IPS-NIHi11 (cell line): ENCODE measurements at regions not wholly inside any gene's neighbourhood (a gene's known extent, or its start where the extent isn't known, plus 50 kb on each side); places are given as distances from the start of the nearest gene placed in this dataset.

Source experiments
- DNase-seq: peaks from one replicate; pipeline ENCODE4 v3.0.0; 2012; ENCODE audit warnings: mixed read lengths, low spot score

DNA sequence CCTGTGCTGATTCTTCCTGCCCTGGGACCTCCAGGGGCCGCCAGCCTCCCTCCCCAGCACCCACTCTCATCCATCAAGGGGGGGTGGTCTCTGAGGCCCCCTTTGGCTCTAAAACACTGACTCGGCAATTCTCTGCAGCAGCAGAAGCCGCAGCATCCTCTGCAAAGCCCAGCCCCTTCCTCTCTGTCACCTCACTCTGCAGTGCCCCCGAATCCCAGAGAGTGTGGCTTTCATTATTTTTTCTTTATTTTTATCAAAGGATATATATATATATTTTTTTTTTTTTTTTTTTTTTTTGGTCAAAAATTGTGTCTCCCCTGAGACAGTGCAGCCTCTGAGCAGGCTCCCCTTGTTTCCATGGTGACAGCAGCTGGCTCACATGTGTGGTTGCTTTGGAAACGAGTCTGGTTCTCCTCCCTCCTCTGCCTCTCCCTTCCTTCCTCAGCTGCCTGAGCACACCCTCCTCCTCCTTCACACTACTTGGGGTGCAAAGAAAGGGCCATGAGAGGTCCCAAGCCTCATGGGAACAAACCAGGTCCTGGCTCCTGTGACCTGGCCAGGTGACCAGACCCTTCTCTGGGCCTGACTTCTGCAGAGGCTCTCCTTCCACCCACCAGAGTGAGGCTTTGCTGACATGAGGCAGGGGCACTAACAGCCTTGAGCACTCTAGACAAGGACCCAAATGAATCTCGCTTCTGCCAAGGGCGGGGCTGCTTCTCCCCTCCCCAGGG is 100.5 kb downstream of the LRRC74A start:
- DNase-seq, result peak; percentile 73

DNA sequence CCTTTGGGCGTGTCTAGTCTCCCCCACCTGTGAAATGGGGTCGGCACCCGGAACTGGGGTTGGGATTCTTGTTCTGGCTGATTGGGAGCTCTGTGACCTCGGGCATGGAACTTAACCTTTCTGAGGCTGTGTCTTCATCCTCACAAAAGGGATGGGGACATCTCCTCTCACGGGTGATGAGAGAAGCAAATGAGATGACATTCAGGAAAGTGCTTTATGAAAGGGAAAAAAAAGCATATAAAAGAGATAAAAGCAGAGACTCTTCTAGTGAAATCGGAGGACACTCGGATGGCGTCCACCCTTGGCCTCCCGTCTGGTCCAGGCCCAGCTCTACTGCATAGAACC is 98.9 kb downstream of the LRRC74A start:
- DNase-seq, result no peak

DNA sequence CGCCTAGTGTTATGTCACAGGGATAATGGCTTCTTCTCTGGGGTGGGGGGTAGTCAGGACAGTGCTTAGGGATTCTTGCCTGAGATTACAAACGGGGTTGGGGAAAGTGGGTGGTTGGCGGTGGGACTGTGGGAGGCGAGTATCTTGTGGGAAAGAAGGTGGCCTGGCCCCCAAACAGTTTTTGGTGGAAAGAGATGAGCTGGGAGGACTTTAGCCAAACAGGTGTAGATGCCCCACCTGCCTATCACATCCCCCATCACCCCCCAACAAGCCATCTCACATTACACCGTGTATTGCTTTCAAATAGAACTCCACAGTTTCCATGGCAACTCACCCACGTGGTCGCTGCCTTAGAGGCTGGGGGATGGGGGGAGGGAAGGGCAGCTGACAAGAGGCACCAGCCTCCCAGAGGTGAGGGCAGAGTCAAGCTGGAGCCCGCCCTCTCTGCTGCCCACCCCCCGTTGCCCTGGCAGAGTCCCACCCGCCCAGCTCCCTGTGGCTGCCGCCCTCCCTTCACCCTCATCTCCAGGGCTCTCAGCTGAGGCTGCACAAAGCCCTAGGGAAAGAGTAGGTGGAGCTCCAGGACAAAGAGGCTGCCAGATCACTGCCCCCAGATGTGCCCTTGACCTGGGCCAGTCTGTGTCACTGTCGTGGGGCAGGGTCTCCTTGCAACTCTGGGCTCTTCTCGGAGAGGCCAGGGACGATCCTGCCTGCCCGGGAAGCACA is 98.3 kb downstream of the LRRC74A start:
- peak; percentile 84 for DNase-seq

DNA sequence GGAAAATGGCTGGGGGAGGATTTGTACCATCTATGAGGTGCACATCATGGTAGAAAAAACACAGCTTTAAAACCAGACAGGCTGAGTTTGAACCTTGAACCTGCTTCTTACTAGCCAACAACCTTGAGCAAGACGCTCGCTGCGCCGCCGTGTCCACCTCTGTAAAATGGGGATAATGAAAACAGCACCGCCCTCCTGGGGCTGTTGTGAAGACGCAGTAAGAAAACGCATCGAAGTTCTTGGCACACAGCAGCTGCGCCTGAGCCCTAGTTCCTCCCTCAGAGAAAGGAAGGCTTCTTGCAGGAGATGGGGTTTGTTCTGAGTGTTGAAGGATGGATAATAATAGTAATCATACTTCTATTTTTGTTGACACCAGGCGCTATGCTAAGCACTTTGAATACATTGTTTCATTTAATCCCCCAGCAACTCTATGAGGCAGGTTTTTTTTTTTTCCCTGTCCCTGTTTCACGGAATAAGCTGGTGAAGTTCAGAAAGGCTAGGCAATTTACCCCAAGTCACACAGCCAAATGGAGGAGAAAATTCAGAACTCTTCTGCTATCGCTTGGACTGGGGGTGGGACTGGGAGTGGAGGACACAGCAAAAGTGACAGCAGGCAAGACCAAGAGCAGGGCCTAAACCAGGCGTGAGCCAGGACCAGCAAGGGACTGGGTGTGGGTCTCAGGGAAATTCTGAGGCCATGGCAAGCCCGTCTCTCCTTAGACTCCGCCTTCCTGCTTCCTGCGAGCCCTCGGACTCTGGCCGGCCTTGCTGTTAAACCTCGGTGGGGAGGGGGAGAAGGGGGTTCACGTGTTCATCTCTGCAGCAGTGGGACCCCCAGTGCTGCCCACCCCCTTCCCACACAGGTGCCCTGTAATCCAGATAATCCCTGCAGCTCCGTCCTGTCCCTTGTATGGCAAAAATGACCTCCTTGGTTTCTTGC is 97.5 kb downstream of the LRRC74A start:
- DNase-seq, result peak; percentile 35

DNA sequence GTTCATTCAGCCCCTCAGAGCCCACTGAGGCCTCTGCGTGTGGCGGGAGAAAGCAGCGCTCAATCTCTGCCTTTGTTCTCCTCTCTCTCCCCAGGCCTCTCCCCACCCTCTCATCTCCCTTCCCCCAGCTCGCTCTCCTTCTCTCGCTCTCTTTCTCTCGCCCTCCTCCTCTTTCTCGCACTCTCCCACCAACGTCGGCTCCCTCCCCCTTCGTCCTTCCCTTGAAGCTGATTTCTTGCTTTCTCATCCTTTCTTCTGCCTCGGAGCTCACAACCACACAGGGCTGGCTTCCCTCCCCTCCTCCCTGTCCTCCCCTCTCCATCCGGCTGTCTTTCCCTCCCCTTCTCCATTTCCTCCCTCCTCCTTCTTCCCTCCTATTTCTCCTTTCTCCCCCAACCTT is 96.4 kb downstream of the LRRC74A start:
- DNase-seq, result no peak

DNA sequence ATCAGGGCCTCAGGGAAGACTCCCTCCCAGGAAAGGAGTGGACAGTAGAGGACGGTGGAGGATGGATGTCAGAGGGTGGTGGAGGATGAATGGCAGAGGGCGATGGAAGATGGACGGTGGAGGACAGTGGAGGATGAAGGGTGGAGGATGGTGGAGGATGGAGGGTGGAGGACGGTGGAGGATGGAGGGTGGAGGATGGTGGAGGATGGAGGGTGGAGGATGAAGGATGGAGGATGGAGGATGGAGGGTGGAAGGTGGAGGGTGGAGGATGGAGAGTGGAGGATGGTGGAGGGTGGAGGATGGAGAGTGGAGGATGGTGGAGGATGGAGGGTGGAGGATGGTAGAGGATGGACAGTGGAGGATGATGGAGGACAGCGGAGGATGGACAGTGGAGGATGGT is 95.9 kb downstream of the LRRC74A start:
- no peak for DNase-seq

DNA sequence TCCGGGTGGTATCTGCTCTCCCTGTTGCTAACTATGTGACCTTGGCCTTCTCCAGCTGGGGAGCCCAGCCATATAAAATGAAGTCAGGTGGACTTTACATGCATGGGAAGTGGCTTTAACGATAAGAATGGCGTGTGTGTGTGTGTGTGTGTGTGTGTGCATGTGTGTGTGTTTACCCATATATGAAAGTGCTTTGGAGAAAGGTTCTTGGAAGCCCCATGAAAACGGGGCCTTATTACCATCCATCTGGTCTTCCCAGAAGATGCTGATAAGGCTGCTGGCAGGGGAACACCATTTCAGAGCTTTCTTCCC is 94.8 kb downstream of the LRRC74A start:
- DNase-seq, result no peak

DNA sequence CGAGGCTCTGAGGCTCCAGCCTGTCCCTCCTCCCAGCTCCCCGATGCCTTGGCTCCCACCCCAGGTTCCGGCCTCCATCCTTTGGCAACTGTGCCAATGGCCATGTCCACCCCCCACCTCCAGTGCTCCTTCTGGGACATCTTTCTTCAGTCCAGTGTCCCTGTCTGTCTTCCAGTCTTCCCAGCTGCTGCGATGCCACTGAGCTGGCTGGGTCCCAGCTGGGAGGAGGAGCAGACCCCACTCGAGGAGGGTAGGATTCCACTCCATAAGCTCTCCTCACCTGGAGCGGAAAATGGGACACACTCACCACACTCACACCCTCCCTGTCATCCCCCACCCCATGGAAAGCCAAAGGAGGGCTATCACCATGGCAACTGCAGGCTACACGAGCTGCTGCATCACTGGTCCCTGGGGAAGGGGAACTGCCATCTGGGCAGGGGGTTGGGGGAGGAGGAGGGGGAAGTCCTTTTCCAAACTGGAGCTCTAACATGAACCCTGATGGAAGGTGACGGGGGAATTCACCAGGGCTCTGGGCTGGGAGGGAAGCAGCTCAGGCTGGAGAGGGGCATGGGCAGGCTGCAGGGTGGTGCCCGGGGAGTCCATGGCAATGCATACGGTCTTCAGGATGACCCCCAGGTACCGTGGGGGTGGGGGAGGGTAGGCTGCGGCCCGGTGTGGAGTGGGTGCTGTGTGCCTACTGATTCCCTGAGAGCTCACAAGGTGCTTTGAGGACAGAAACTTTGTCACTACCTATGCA is 94.3 kb downstream of the LRRC74A start:
- peak; percentile 39 for DNase-seq

DNA sequence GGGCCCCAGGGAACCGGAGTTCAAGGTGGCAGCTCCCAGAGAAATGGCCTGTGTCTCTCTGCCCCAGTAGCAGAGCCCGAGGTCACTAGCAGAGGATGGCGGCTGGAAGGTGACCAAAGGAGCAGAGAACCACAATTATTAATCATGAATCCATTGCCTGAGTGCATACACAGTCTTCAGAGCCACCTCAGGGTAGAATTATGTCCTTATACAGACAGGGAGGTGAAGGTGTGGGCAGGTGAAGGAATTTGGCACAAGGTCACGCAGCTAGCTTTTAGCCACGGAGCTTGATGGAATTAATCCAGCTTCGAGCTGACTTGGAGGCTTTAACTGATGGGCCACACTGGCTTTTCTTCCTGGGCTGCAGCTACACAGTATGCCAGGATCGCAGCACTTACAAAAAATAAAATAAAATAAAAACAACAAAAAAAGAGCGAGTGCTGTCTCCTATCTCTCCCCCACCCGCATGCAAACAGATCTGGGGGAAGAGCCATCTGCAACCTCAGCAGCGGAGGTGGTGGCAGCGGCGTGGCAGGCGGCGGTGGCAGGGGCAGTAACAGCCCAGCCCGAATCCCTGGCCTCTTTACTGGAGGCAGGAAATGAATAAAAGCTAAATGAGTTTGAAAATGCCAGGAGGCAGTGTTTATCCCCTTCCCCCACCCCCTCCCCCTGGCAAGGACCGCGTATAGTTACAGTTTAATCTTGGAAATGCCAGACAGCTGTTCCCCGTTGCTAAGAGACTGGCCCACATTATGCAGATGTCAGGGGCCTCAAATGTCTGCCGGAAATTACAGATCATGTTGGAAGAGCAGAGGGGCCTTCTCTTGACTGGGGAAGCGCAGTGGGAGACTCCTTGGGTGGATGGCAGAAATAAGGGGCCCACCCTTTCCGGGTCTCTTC is 93.5 kb downstream of the LRRC74A start:
- no peak for DNase-seq
